HG02943 (cell line): ENCODE measurements at regions not wholly inside any gene's neighbourhood (a gene's known extent, or its start where the extent isn't known, plus 50 kb on each side); places are given as distances from the start of the nearest gene placed in this dataset.

Source experiments
- ATAC-seq: cut with Tn5 transposase; IDR thresholded peaks from one replicate; pipeline ENCODE4 v1.9.1; 2021; ENCODE audit warnings: mild to moderate bottlenecking, low read depth, moderate library complexity; ENCODE audit not compliant: unreplicated experiment

- no peak for ATAC-seq
Measured at GRCh38 chr9:96047741-96048103, 172.2 kb downstream of the ERCC6L2 start.

- ATAC-seq = no peak
Measured at GRCh38 chr9:96047116-96047639, 171.7 kb downstream of the ERCC6L2 start.

GRCh38 chr9:96045811-96046210, 170.3 kb downstream of the ERCC6L2 start:
- no peak for ATAC-seq

- no peak for ATAC-seq
Measured at GRCh38 chr9:96044401-96044800, 168.9 kb downstream of the ERCC6L2 start.

DNA sequence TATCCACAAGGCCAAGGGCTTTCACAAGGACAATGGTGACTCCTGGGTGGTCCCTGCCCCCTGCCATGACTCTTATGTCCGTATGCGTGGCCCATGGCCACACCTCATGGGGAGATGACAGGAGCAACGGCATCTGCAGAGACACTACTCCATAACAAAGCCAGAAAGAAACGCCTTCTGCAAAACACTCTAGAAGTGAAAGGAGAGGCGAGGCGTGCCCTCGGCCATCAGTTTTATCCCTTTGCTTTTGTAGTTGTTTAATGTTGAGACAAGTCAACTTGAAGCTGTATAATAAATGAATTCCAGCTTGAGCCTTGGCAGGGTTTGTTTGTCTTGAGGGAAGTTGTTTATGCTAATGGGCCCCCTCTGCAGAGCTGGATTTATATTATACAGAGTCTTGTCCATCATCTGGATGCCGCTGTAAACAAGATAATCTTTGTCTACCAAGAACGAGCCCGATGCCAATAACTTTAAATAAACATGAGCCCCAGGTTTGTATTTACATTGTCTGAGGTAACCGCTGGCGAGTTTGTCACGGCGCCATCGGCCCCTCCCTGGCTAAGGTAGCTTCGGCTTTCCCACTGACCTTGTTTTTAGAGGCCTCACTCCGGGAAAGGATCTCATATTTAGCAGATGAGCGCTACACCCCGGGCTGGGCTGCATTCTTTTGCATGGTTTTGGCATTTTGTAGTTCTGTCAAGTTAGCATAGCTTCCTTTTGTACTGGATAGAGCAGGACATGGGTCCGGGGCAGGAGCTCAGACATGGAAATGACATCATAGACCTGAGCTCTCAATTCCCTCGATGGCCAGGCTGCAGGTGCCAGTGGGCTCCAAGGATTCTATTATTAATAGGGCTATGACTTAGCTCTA, 165.3 kb downstream of the ERCC6L2 start:
- no peak for ATAC-seq

- no peak for ATAC-seq
Measured at GRCh38 chr9:96038914-96039313, 163.4 kb downstream of the ERCC6L2 start.

DNA sequence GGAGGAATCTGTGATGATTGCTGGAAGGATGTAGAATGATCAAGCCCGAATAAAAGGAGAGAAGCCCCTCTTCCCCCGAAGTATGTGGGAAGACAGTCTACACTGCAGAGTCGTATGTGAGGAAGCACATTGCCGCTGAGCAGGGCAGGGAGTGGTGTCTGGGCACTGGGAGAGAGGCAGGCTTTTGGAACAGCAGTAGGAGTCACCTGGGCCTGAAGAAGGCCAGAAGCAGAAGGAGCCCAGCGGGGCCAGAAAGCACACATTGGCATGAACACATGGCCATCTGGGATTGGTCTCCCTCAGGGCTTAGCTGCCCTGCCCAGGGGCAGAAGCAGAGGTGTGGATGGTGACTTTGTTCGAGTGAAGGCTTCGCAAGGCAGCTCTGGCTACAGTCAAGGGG, 162.8 kb downstream of the ERCC6L2 start:
- ATAC-seq = no peak

DNA sequence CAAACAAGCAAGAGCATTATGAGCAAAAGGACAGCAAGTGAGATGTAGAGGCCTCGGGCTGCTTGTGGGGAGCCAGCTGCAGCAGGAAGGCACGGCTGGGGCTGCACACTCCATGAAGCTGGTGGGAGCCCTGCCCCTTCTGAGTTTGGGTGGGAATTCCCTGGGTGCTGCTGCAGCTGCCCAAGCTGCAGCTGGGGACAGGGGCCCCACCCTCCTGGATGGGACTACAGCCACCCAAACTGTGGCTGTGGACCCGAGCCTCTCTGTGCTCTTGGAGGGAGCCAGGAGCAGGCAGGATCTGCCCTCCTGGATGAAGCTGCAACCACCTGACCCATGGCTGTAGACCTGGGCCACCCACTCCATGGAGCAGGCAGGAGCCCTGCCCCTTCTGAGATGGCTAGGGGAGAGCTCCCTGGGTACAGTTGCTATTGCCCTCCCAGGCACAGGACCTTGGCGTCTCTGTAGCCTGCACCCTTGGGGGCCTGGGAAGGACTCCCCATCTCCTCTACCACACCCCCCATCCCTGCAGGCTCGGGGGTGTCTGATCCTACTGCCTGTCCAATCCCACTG, 159.1 kb downstream of the ERCC6L2 start:
- no peak for ATAC-seq

- ATAC-seq = no peak
Measured at GRCh38 chr9:96033896-96034295, 158.4 kb downstream of the ERCC6L2 start.

- ATAC-seq = no peak
Measured at GRCh38 chr9:96031916-96032534, 156.5 kb downstream of the ERCC6L2 start.

- ATAC-seq = no peak
Measured at GRCh38 chr9:96031366-96031824, 155.9 kb downstream of the ERCC6L2 start.

DNA sequence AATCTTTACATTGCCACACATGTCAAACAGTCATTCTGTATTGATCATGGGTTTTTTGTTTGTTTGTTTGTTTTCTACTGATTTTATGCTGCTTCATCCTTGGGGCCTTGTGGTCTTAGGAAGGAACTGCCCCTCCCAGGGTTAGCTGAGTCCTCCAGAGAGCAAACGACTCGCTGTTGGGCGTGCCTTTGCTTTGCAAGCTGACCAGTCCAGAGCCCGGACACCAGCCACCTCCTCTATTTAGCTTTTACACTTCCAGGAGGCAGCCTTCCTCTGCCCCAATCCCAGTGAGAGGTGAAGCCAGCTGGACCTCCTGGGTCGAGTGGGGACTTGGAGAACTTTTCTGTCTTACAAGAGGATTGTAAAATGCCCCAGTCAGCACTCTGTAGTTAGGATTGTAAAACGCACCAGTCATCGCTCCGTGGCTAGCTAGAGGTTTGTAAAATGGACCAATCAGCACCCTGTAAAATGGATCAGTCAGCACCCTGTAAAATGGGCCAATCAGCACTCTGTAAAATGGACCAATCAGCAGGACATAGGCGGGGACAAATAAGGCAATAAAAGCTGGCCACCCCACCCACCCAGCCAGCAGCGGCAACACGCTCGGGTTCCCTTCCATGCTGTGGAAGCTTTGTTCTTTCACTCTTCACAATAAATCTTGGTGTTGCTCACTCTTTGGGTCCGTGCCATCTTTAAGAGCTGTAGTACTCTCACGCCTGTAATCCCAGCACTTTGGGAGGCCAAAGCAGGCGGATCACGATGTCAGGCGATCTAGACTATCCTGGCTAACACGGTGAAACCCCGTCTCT, 154.4 kb downstream of the ERCC6L2 start:
- no peak for ATAC-seq

GRCh38 chr9:96027251-96028131, 152.0 kb downstream of the ERCC6L2 start:
- ATAC-seq = no peak

DNA sequence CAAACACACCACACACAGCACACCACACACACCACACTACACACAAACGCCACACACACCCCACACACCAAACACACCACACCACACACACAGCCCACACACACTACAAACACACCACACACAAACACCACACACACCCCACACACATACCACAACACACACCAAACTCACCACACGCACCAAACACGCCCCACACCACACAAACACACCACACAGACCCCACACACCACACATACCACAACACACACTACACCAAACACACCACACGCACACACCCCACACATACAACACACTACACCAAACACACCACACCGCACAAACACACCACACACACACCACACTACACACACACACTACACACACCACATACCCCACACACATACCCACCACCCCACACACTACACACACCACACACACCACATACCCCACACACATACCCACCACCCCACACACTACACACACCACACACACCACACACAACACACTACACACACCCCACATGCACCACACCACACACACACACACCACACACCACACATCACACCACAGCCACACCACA, 151.2 kb downstream of the ERCC6L2 start:
- no peak for ATAC-seq

- no peak for ATAC-seq
Measured at GRCh38 chr9:96025995-96026602, 150.6 kb downstream of the ERCC6L2 start.

DNA sequence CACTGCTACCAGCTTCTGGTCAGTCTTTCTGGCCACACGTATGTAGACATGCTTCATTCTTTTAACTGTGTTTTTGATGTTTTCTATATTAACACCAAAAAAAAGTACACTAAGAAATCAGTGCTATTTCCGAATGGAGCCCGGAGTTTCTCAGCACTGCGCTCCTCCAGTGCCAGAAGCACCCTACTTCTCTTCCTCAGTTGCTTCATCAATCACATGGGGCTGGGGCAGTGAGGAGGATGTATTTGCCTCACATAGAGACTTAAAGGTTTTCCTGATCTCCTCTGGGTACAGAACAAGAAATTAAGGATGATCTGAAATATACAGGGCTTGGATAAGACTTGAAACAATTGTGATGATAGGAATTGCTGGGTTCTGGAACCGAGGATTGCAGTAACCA, 148.0 kb downstream of the ERCC6L2 start:
- no peak for ATAC-seq

- no peak for ATAC-seq
Measured at GRCh38 chr9:96022445-96023051, 147.1 kb downstream of the ERCC6L2 start.
